Frontal cortex (tissue), 1 donor: ENCODE measurements at regions not wholly inside any gene's neighbourhood (a gene's known extent, or its start where the extent isn't known, plus 50 kb on each side); places are given as distances from the start of the nearest gene placed in this dataset. TPM values are rescaled to one million over a fixed set of nuclear protein-coding genes. Genes with fewer than 3 reads are reported as not detected.

Source experiments
- small RNA-seq: library from RNA; depleted of rRNA; stranded (forward); fragments of <200 nt; gene quantifications from one replicate; pipeline ENCODE3, GENCODE V24; 2014

Small RNA genes in the stretch of these regions (small RNA-seq; reads per million reads assigned to genes)
- gene MIR8079 = not detected
